CD4-positive, alpha-beta T cell treated with Interleukin-1 beta for 1 hour (primary cell): ENCODE measurements at regions not wholly inside any gene's neighbourhood (a gene's known extent, or its start where the extent isn't known, plus 50 kb on each side); places are given as distances from the start of the nearest gene placed in this dataset.
"Not testable (repeated sequence)": the region's sequence is repeated elsewhere in the genome, so short reads cannot be mapped to it uniquely, and the experiment has no call there.

Source experiments
- DNase-seq, 2 donors: peaks; one replicate each; pipeline ENCODE4 v3.0.0-alpha.2; 2020 to 2022

DNA sequence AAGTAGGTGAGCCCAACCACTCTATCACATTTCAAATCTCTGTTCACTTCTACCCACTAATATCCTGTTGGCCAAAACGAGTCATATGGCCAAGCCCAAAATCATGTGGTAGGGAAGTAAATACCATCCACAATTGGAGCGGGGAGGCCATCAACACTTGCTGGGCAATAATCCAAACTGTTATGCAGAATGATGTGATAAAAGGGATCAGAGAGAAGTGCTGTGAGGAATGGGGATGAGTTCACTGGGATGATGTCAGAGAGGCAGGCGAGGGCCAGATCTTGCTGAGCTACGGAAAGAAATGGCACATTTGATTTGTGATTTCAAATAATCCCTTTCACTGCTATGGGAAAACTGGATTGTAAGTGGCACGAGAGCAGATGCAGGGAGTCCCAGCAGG is 188.4 kb downstream of the NPIPA8 start:
- DNase-seq, result not testable (repeated sequence)

DNA sequence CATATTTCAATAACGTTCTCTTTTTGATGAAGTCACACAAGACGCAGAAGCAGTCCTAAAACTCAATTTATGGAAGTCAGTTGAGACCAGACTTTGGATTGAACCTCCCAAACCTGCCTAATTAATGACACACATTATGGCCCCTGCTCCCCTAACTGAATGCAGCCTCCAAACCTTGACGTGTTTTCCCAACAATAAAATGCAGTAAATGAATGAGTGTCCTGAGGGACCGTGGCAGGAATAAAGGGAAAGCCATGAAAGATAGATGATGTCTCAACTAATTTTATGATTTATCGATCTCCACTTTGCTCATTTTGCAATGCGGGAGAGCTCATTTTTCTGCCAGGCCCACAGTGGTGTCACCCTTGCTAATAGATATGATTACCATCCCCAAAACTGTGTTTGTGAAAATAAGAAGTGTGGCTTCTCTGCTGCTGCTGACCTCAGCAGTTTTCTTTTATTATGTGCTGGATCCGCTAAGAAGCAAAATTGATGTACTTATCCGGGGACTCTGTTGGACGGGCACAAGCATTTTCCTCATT is 189.9 kb downstream of the NPIPA8 start:
- DNase-seq, result not testable (repeated sequence)

GRCh38 chr16:18142066-18142465 is 194.5 kb downstream of the NPIPA8 start:
- not testable (repeated sequence) for DNase-seq

DNA sequence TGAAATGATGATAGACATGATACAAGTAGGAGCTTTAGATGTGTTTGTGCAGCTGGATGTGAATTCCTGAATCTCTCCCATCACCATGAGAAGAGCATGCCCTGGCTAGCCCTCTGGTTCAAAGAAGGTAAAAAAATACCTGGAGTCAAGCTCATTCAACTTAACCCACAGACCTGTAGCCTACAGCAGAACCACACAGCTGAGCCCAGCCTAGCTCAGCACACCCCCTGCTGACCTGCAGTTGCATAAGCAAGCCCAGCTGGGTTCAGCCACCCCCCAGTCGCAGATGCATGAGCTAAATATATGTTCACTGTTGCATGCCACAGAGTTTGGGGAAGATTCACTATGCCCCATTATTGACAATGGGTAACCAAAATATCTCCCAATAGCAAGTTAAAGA is 200.2 kb downstream of the NPIPA8 start:
- not testable (repeated sequence) for DNase-seq

DNA sequence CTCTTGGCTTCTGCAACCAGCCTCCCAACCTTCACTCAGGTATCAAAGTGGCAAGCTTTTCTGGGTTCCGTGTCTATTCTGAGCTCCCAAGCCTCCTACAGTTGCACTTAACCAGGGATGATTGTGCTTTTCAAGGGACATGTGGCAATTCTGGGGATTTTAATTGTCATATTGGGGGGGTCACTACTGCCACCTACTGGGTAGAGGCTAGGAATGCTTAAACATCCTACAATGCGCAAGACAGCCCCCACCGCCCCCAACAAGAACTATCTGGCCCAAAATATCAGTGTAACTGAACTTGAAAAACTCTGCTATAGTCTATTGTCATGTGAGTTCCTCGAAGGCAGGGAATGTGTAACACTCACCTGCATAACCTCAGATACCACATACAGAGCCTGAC is 201.5 kb downstream of the NPIPA8 start:
- not testable (repeated sequence) for DNase-seq

- DNase-seq, result not testable (repeated sequence)
These were observed 204.9 kb downstream of the NPIPA8 start for GRCh38 chr16:18131587-18131986.

GRCh38 chr16:18130478-18131120 is 205.9 kb downstream of the NPIPA8 start:
- DNase-seq, result not testable (repeated sequence)

DNA sequence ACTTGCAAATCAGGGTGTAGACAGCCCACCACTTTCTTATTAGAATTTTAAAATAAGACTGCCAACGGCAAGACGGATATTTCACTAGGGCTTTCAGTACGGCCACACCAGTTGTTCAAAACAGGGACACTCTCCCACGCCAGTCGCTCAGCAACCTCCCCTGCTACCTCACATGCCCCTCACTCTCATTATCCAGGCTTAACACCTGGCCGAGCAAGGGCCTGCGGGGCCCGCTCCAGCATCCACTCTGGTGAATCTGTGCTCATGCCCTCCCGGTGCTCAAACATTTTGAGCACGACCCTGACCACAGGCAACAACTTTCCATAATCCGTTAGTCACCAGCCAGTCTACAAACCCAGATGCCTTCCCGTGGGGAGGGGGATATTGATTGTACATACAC is 209.5 kb downstream of the NPIPA8 start:
- not testable (repeated sequence) for DNase-seq

- DNase-seq, result not testable (repeated sequence)
These were observed 217.4 kb downstream of the NPIPA8 start for GRCh38 chr16:18119092-18119491.

GRCh38 chr16:18118684-18119083 is 217.9 kb downstream of the NPIPA8 start:
- not testable (repeated sequence) for DNase-seq

DNA sequence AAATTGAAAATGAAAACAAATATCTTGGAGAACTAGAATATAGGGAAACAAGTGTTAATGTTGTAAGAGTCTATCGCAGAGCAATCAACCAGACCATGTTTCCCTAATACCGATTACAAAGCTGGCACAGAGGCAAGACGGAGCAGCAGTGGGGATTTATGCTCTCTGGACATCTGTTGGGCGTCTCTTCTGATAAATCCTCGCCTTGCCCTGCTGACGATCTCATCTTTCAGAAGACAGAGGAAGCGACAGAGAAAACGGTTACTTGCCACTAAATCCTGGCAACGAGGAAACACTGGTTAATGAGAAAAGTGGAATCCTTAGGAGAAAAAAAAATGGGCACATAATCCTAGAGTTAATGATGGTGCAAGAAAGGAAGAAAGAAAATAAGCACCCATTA is 218.5 kb downstream of the NPIPA8 start:
- DNase-seq, result not testable (repeated sequence)

- not testable (repeated sequence) for DNase-seq
These were observed 232.1 kb downstream of the NPIPA8 start for GRCh38 chr16:18104412-18104811.

GRCh38 chr16:18101077-18101476 is 235.5 kb downstream of the NPIPA8 start:
- DNase-seq, result not testable (repeated sequence)

DNA sequence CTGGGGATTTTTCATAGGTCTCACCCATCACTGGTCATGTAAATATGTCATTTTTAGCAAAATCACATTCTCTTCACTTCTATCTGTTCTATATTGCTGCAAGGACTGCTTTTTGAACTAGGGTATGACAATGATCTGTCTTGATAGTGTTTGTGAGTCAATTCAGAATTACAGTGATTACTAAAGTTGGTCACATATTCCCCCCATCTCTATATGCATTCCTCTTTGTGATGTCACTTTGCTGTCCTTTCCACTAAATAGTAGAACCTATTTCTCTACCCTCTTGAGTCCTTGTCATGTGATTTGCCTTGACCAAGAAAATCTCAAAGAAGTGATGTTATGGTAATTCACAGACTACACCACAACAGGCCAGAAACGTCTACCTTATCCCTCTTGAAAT is 243.9 kb downstream of the NPIPA8 start:
- DNase-seq, result not testable (repeated sequence)

DNA sequence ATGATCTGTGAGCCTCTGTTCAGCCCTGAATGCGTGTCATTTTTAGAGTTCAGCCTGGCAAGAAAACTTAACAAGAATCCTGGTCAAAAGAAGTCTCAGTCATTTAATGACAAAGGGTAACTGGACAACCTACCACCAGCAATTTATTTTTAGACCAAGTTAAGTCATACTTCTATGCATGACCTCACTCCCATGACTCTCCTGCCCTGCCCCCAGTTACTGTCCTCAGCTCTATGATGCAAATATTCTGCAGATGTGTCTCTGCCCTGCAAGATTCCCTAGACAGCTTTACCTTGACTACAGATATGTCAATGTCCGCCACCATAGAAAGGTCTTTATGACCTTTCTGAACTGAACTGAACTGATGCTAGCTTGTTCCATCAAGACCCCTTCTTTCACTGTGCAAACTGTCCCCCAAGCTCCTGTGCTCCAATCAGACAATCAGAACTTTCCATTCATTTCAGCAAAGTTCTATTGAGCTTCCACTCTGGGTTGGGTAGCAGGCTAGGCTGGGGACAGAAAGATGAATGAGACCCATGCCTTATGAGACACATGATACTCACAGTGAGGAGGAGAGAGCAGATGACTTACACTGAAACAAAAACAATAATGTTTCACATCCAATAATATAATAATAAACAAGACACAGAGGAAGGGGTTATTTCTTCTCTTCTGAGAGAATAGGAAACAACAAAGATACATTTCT is 255.7 kb downstream of the NPIPA8 start:
- not testable (repeated sequence) for DNase-seq

- not testable (repeated sequence) for DNase-seq
These were observed 258.6 kb downstream of the NPIPA8 start for GRCh38 chr16:18077910-18078309.

GRCh38 chr16:18072161-18072560 is 264.4 kb downstream of the NPIPA8 start:
- no peak for DNase-seq

- no peak for DNase-seq
These were observed 266.9 kb downstream of the NPIPA8 start for GRCh38 chr16:18069683-18070082.

DNA sequence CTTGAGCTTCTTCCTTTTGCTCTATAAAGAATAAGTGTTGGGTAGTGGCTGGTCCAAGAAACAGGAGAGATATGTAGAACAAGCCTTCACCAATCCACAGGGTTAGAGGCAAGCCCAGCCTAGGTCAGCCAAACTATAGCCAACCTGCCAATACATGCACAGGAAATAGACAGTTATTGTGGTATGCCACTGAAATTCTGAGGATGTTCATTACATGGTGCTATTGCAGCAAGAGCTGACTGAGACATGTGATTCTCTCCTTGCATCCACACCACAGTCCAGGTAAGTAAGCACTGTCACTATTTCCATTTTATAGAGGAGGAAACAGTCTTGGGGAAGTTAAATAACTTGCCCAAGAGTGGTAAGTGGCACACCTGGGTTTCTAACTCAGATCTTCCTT is 268.1 kb downstream of the NPIPA8 start:
- DNase-seq, result no peak

- DNase-seq, result no peak
These were observed 273.8 kb downstream of the NPIPA8 start for GRCh38 chr16:18062713-18063112.

GRCh38 chr16:18060351-18060750 is 276.2 kb downstream of the NPIPA8 start:
- no peak for DNase-seq

DNA sequence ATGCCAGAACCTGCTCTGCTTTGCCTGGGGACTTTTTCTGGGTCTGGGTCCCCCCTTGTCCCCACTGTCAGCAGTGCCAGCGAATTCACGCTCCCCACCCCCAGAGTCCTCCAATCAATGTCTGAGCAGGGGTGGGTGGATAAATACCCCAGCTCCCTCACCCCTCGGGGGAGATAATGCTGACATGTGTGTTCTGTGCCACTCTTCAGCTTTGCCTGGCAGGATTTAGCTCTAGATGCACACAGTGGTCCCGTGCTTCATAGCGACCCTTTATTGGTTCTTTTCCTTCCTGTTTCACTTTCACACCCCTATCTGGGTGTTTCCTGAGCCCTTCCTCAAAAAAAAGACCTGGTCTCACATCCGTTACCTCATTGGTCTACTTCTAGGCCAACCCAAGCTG is 277.0 kb downstream of the NPIPA8 start:
- DNase-seq, result no peak

DNA sequence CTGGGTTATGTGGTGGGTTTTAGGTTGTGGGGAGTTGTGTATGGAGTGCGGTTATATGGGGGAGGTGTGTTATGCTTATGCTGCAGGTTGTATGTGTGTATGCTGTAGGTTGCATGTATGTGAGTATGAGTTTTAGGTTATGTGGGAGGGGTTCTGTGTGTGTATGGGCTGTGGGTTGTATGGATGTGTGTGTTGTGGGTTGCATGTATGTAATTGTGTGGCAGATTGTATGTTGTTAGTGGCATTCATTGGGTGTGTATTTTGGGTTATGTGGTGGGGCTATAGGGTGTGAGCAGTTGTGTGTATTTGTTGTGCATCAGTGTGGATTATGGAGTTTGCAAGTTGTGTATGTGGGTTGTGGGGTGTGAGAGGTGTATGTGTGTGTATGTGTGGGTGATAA is 277.4 kb downstream of the NPIPA8 start:
- DNase-seq, result no peak

DNA sequence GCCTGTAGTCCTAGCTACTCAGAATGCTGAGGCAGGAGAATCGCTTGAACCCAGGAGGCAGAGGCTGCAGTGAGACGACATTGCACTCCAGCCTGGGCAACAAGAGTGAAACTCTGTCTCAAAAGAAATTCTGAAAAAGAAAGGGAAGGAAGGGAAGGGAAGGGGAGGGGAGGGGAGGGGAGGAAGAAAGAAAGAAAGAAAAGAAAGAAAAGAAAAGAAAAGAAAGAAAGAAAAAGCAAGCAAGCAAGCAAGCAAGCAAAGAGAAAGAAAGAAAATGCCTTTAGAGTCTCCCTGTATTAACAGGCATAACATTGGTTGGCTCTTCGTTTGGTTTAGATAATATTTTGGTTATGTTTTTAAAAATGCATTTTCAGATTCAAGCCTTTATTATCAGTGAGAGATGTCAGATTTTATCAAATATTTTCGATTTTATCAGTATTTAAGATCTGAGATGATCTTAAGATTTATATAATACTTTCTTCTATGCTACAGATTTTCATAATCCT is 281.1 kb downstream of the NPIPA8 start:
- DNase-seq, result no peak
